MM.1S (cell line): ENCODE measurements at regions not wholly inside any gene's neighbourhood (a gene's known extent, or its start where the extent isn't known, plus 50 kb on each side); places are given as distances from the start of the nearest gene placed in this dataset.

Source experiments
- EZH2 ChIP-seq: fragments of 300-600 bp; sonication (generic); optimal IDR thresholded peaks from 2 replicates; pipeline ENCODE3; 2017; ENCODE audit warnings: low read depth, mild to moderate bottlenecking, antibody characterized with exemption, low read length, mixed read lengths
- TF ChIP-seq, protein P1 (sequence below): fragments of 300-600 bp; sonication (generic); IDR thresholded peaks from 2 replicates; pipeline ENCODE4 v1.5.1; 2016; ENCODE audit warnings: antibody characterized with exemption, low read length, mixed read lengths

DNA sequence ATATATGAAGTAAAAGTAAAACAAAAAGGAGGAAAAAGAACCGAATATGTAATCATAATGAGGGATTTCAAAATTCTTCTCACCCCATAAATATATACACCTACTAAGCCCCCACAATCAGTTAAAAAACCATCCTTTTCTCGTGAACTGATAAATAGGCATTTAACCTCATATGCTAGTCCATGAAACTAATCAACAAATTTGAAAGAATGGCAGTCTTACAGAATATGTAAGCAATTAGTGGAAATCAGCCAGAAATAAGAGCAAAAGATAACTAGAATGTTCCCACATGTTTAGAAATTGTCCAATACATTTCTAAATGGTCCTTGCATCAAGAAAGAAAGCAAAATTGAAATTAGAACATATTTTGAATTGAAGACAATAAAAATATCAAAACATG, 849.4 kb upstream of the CXADR start:
- TF ChIP-seq, protein P1, sequence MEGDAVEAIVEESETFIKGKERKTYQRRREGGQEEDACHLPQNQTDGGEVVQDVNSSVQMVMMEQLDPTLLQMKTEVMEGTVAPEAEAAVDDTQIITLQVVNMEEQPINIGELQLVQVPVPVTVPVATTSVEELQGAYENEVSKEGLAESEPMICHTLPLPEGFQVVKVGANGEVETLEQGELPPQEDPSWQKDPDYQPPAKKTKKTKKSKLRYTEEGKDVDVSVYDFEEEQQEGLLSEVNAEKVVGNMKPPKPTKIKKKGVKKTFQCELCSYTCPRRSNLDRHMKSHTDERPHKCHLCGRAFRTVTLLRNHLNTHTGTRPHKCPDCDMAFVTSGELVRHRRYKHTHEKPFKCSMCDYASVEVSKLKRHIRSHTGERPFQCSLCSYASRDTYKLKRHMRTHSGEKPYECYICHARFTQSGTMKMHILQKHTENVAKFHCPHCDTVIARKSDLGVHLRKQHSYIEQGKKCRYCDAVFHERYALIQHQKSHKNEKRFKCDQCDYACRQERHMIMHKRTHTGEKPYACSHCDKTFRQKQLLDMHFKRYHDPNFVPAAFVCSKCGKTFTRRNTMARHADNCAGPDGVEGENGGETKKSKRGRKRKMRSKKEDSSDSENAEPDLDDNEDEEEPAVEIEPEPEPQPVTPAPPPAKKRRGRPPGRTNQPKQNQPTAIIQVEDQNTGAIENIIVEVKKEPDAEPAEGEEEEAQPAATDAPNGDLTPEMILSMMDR = no peak
- no peak for TF ChIP-seq EZH2
